Stimulated activated CD8-positive, alpha-beta memory T cell treated with anti-CD3 and anti-CD28 coated beads, Interleukin-4, amount 100 ng/mL, for 1 hour (primary cell): ENCODE measurements at regions not wholly inside any gene's neighbourhood (a gene's known extent, or its start where the extent isn't known, plus 50 kb on each side); places are given as distances from the start of the nearest gene placed in this dataset.
A peak's percentile ranks its signal among the peaks of the same experiment; 100 is the strongest.

ENCODE experiments used
- DNase-seq, 2 donors: peaks; one replicate each; pipeline ENCODE4 v3.0.0-alpha.2; 2020; ENCODE audit warnings: low read depth in 2 of 2, low spot score in 1 of 2

GRCh38 chr13:99861771-99862170, 109.8 kb downstream of the ZIC5 start:
- no peak for DNase-seq

GRCh38 chr13:99860745-99861144, 110.8 kb downstream of the ZIC5 start:
- no peak for DNase-seq

- DNase-seq = peak in 1 of 2 donors; percentile 2
These were observed 112.1 kb downstream of the ZIC5 start for GRCh38 chr13:99859178-99860177.

- no peak for DNase-seq
These were observed 113.8 kb downstream of the ZIC5 start for GRCh38 chr13:99857738-99858137.

- DNase-seq = no peak
These were observed 115.8 kb downstream of the ZIC5 start for GRCh38 chr13:99855526-99856420.

GRCh38 chr13:99854366-99854765, 117.2 kb downstream of the ZIC5 start:
- DNase-seq = no peak

GRCh38 chr13:99847318-99847750, 124.2 kb downstream of the ZIC5 start:
- no peak for DNase-seq

GRCh38 chr13:99845161-99845874, 126.2 kb downstream of the ZIC5 start:
- no peak for DNase-seq

GRCh38 chr13:99844421-99844820, 127.1 kb downstream of the ZIC5 start:
- no peak for DNase-seq

GRCh38 chr13:99843872-99844271, 127.7 kb downstream of the ZIC5 start:
- no peak for DNase-seq

- no peak for DNase-seq
These were observed 129.2 kb downstream of the ZIC5 start for GRCh38 chr13:99842405-99842804.

- DNase-seq = no peak
These were observed 135.3 kb downstream of the ZIC5 start for GRCh38 chr13:99836291-99836690.

GRCh38 chr13:99835442-99835841, 136.1 kb downstream of the ZIC5 start:
- no peak for DNase-seq

- DNase-seq = no peak
These were observed 137.3 kb downstream of the ZIC5 start for GRCh38 chr13:99834246-99834645.

GRCh38 chr13:99832347-99832746, 139.2 kb downstream of the ZIC5 start:
- no peak for DNase-seq

GRCh38 chr13:99830931-99831330, 140.6 kb downstream of the ZIC5 start:
- DNase-seq = no peak

GRCh38 chr13:99829593-99830239, 141.9 kb downstream of the ZIC5 start:
- no peak for DNase-seq

GRCh38 chr13:99829161-99829560, 142.4 kb downstream of the ZIC5 start:
- no peak for DNase-seq

- DNase-seq = no peak
These were observed 142.8 kb downstream of the ZIC5 start for GRCh38 chr13:99828735-99829134.

- no peak for DNase-seq
These were observed 143.4 kb downstream of the ZIC5 start for GRCh38 chr13:99828123-99828522.
